HS-27A (cell line): ENCODE measurements at regions not wholly inside any gene's neighbourhood (a gene's known extent, or its start where the extent isn't known, plus 50 kb on each side); places are given as distances from the start of the nearest gene placed in this dataset.
A peak's percentile ranks its signal among the peaks of the same experiment; 100 is the strongest.
"Not testable (repeated sequence)": the region's sequence is repeated elsewhere in the genome, so short reads cannot be mapped to it uniquely, and the experiment has no call there.

Experiments
- DNase-seq: peaks from one replicate; pipeline ENCODE4 v3.0.0-alpha.2; 2012; ENCODE audit warnings: low read depth, missing footprints

GRCh38 chr4:155445306-155445705, 68.5 kb upstream of the MAP9 start:
- no peak for DNase-seq

GRCh38 chr4:155444721-155445120, 68.0 kb upstream of the MAP9 start:
- no peak for DNase-seq

- peak; percentile 31 for DNase-seq
These were observed 65.7 kb upstream of the MAP9 start for GRCh38 chr4:155442267-155443105.

- no peak for DNase-seq
These were observed 64.7 kb upstream of the MAP9 start for GRCh38 chr4:155441475-155441874.

GRCh38 chr4:155439760-155440159, 63.0 kb upstream of the MAP9 start:
- DNase-seq: not testable (repeated sequence)

- no peak for DNase-seq
These were observed 58.1 kb upstream of the MAP9 start for GRCh38 chr4:155434904-155435303.

GRCh38 chr4:155434366-155434765, 57.6 kb upstream of the MAP9 start:
- no peak for DNase-seq

GRCh38 chr4:155433636-155434360, 57.0 kb upstream of the MAP9 start:
- DNase-seq: no peak

- DNase-seq: no peak
These were observed 54.4 kb upstream of the MAP9 start for GRCh38 chr4:155430895-155431795.

GRCh38 chr4:155428128-155428527, 51.4 kb upstream of the MAP9 start:
- DNase-seq: no peak

- DNase-seq: no peak
These were observed 50.2 kb upstream of the MAP9 start for GRCh38 chr4:155426953-155427352.
